Fibroblast of villous mesenchyme (primary cell): ENCODE measurements at regions not wholly inside any gene's neighbourhood (a gene's known extent, or its start where the extent isn't known, plus 50 kb on each side); places are given as distances from the start of the nearest gene placed in this dataset.

ENCODE experiments used
- DNase-seq: peaks from one replicate; pipeline ENCODE4 v3.0.0-alpha.2; 2010; ENCODE audit warnings: low read depth
- H3K4me3 ChIP-seq: 2 replicates; pipeline ENCODE4 v1.5.1; 2011; ENCODE audit warnings: low read depth, mild to moderate bottlenecking, low read length
- TF ChIP-seq, protein P1 (sequence below): IDR thresholded peaks from 2 replicates; pipeline ENCODE4 v1.5.1; 2012; ENCODE audit warnings: low read depth, mild to moderate bottlenecking, low read length; ENCODE audit not compliant: insufficient read depth

DNA sequence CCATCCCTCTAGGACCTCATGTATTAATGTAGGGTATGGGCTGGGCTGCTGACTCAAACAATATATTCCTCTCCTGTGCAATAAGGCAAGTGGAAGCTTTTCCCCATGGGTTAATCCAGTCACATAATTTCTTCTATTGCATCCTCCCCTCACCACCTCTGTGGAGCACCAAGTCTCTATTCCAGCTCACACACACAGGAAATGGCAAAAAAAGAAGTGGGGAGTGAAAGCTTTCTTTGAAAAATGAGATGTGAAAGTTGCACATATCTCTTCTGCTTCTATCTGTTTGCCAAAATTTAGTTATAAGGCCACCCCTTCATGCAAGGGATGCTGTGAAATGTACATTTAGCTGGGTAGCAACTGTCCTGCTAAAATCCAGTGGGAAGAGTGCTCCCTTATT lies 121.3 kb downstream of the CDC42EP3 start:
- TF ChIP-seq, protein P1, sequence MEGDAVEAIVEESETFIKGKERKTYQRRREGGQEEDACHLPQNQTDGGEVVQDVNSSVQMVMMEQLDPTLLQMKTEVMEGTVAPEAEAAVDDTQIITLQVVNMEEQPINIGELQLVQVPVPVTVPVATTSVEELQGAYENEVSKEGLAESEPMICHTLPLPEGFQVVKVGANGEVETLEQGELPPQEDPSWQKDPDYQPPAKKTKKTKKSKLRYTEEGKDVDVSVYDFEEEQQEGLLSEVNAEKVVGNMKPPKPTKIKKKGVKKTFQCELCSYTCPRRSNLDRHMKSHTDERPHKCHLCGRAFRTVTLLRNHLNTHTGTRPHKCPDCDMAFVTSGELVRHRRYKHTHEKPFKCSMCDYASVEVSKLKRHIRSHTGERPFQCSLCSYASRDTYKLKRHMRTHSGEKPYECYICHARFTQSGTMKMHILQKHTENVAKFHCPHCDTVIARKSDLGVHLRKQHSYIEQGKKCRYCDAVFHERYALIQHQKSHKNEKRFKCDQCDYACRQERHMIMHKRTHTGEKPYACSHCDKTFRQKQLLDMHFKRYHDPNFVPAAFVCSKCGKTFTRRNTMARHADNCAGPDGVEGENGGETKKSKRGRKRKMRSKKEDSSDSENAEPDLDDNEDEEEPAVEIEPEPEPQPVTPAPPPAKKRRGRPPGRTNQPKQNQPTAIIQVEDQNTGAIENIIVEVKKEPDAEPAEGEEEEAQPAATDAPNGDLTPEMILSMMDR: no peak
- no peak overlapping the region for H3K4me3 ChIP-seq
- no peak for DNase-seq

DNA sequence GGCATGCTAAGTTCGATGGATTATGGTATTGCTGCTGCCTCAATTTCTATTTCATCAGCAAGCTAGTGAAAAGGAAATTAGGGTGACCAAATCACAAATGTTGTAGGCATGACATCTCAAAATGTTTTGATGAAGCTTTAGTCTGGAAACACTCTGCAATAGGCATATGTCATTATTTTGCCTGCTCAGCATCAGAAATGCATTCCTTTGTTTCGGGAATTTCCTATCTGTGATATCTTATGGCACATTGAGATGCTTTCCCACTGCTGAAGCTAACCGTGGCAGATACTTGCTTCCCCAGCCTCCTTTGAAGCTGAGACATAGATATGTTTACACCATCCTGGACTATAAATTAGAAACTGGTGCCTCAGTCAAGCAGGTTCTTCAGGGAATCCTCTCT lies 119.7 kb downstream of the CDC42EP3 start:
- TF ChIP-seq, protein P1: no peak
- DNase-seq: no peak
- no peak overlapping the region for H3K4me3 ChIP-seq

DNA sequence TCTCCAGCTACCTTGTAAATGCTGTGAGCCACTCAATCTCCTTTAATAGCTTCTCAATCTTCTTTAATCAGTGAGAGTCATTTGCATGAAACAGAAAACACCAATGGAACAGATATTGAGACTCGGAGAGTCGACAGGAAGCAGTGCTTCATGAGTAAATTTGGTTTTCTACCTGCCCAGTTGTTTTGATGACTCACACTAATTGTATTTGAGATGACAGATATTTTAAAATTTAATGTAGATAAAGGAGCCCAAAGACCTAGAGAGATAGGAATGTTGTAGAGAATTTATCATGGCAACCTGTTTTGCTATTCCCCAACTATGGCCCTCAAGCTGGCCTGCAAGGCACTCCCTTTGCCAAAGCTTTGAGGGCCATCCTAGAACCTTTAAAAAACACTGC lies 119.1 kb downstream of the CDC42EP3 start:
- TF ChIP-seq, protein P1: no peak
- DNase-seq: no peak
- H3K4me3 ChIP-seq: no peak overlapping the region

DNA sequence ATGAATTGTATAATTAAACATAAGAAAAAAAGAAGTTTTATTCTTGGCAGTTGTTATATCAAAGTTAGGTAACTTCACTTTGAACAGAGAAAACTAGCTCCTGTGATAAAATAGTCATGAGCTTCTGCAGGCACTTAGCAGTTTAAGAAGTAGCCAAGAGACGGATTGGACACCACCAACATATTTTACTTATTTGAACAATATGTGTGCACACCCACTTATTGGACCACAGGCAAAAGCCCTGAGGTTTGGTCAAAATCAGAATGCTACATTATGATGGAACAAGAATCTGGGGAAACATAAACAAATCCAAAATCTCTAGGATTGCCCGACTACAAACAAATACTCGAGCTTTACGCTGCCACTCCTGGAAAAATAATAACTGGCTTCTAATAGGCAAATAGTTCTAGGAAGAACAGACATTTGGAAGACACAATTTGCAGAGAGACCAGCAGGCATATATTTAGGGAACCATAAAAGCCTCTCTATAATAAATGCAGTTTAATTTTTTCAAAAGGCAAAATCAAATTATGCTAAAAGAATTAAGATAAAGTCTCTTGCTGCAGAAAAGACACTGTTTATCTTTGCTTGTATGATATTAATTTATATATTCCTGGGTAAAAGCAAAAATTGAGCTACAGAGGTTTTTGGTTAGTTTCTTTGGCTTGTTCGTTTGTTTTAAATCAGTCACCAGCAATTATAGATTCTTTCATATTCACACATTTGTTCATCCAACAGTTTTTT lies 117.9 kb downstream of the CDC42EP3 start:
- H3K4me3 ChIP-seq: no peak overlapping the region
- TF ChIP-seq, protein P1: no peak
- no peak for DNase-seq

DNA sequence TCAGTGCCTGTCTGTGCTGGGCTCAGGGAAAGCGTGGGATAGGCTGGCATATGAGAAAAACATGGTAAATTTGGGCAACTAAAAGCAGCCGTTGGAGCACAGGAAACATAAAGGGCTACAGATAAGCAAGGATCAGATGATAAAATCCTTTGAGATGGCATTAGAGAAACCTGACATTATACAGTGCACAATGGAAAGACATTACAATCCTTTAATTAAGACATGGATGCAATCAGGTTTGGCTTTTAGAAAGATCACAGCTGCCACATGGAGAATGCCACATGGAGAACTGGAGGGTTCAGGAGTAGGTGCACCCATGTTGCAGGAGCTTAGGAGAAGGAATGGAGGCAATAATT lies 117.3 kb downstream of the CDC42EP3 start:
- TF ChIP-seq, protein P1: no peak
- no peak overlapping the region for H3K4me3 ChIP-seq
- DNase-seq: no peak

DNA sequence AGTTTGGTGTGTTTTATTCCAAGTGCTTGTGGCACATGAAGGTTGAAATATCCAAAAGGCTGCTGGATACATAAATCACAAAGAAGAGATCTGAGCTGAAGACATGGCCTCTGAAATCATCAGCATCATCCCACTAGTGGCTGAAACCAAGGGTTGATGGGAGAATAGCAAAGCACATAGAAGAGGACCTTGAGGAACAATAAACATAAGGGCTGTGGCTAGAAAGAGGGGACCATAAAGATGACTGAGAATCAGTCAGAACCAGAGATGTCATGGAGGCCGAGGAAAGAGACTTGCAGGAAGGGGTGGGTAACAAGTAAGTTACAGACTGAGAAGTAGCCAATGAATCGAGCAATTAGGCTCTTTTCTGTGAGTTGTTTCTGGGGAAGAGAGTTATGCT lies 116.8 kb downstream of the CDC42EP3 start:
- TF ChIP-seq, protein P1: no peak
- DNase-seq: no peak

DNA sequence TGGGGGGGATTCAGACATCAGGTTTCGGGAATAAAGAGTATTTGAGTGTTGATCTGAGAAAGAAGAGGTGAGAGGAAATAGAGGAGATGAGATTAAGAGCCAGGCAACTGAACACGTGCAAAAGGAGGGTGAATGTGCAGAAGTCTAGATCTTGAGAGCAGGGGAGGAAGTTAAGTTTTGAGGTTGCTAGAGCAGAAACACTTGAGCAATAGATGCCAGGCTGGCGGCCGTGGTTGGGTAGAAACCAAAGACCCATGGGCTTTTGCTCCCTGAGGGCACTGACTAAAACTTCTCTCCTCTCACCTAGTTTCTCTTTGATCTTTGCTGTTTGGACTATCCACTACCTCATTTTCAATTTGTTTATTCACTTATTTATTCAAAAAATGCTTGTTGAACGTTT lies 116.0 kb downstream of the CDC42EP3 start:
- no peak overlapping the region for H3K4me3 ChIP-seq
- TF ChIP-seq, protein P1: no peak

More for the DNA sequence above, 116.8 kb downstream of the CDC42EP3 start:
- no peak overlapping the region for H3K4me3 ChIP-seq

More for the DNA sequence above, 116.0 kb downstream of the CDC42EP3 start:
- DNase-seq: no peak
